Kidney epithelial cell (primary cell): ENCODE measurements at regions not wholly inside any gene's neighbourhood (a gene's known extent, or its start where the extent isn't known, plus 50 kb on each side); places are given as distances from the start of the nearest gene placed in this dataset.

Source experiments
- DNase-seq: peaks from one replicate; pipeline ENCODE4 v3.0.0-alpha.2; 2010; ENCODE audit warnings: low read depth
- H3K27me3 ChIP-seq: 2 replicates; pipeline ENCODE4 v1.6.0; 2011; ENCODE audit warnings: low read length; ENCODE audit not compliant: control insufficient read depth, insufficient read depth
- H3K36me3 ChIP-seq: 2 replicates; pipeline ENCODE4 v1.5.1; 2011; ENCODE audit warnings: low read length; ENCODE audit not compliant: control insufficient read depth, insufficient read depth
- H3K4me3 ChIP-seq: 2 replicates; pipeline ENCODE4 v1.5.1; 2011; ENCODE audit warnings: low read depth, mild to moderate bottlenecking, control low read depth, low read length
- CTCF ChIP-seq: IDR thresholded peaks from 2 replicates; pipeline ENCODE4 v1.5.1; 2011; ENCODE audit warnings: mild to moderate bottlenecking, moderate library complexity, low read length, control low read depth, inconsistent platforms; ENCODE audit not compliant: insufficient read depth, poor library complexity, severe bottlenecking

- Histone ChIP-seq H3K4me3 (no peak overlapping the region), H3K27me3 (no peaks in the 10 kb centered on the region), H3K36me3 (no peaks in the 10 kb centered on the region)
- TF ChIP-seq CTCF: no peak
- no peak for DNase-seq
Measured at GRCh38 chr18:22110461-22110924, 58.9 kb upstream of the GATA6 start.

GRCh38 chr18:22112215-22112614 lies 57.2 kb upstream of the GATA6 start:
- H3K27me3 ChIP-seq: no peaks in the 10 kb centered on the region
- DNase-seq: no peak
- H3K4me3 ChIP-seq: no peak overlapping the region
- no peaks in the 10 kb centered on the region for H3K36me3 ChIP-seq
- TF ChIP-seq CTCF: no peak

- Histone ChIP-seq H3K36me3 (no peaks in the 10 kb centered on the region), H3K4me3 (no peak overlapping the region), H3K27me3 (no peaks in the 10 kb centered on the region)
- TF ChIP-seq CTCF: no peak
- DNase-seq: no peak
Measured at GRCh38 chr18:22113144-22113844, 56.1 kb upstream of the GATA6 start.

- no peak for TF ChIP-seq CTCF
- H3K4me3 ChIP-seq: no peak overlapping the region
- no peak for DNase-seq
- H3K27me3 ChIP-seq: no peaks in the 10 kb centered on the region
- H3K36me3 ChIP-seq: no peaks in the 10 kb centered on the region
Measured at GRCh38 chr18:22114526-22115321, 54.7 kb upstream of the GATA6 start.

- no peak for TF ChIP-seq CTCF
- no peak overlapping the region for H3K4me3 ChIP-seq
- DNase-seq: no peak
Measured at GRCh38 chr18:22115573-22115972, 53.8 kb upstream of the GATA6 start.

More at GRCh38 chr18:22115573-22115972, 53.8 kb upstream of the GATA6 start:
- H3K36me3 ChIP-seq: no peaks in the 10 kb centered on the region
- no peaks in the 10 kb centered on the region for H3K27me3 ChIP-seq
